ENCODE measurements at regions not wholly inside any gene's neighbourhood (a gene's known extent, or its start where the extent isn't known, plus 50 kb on each side); places are given as distances from the start of the nearest gene placed in this dataset.
"Not testable (repeated sequence)": the region's sequence is repeated elsewhere in the genome, so short reads cannot be mapped to it uniquely, and the experiment has no call there.

DNA sequence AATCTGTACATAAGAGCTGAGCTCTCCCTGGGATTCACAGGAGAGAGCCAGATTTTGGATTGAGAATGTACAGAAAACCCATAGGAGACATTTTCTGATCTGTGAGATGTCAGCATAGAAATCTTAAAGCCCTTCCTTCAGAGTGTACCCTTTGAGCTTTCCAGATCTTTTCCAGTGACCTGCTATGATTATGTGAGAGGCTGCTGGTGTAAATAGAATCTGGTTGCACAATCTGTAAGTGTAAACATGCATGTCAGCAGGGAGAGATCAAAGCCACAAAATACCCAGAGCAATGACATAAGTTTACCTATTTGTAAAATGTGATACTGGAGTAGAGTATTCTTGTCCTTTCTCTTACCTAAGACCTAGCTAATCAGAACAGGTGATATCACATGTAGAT lies 471.9 kb downstream of the FOXD4L5 start:
- not testable (repeated sequence) for DNase-seq (ENCODE audit: low read depth in 2 of 2)

DNA sequence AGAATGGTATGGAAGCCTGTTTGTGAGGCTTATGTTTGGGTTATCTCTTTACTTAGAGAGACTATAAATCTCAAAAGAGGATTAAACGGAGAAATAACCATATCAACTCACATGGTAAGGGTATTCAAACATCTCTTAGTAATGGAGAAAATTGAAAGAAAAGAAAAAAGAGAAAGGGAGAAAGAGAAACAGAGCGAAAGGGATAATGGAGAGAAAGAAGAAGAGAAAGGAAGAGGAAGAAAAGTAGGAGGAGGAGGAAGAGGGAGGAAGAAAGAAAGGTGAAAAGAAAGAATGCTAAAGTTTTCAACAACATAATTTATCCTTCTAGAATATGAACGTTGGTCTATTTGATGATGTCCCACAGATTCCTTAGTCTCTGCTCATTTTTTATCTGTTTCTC lies 506.3 kb downstream of the FOXD4L5 start:
- not testable (repeated sequence) for DNase-seq (ENCODE audit: low read depth in 2 of 2)

DNA sequence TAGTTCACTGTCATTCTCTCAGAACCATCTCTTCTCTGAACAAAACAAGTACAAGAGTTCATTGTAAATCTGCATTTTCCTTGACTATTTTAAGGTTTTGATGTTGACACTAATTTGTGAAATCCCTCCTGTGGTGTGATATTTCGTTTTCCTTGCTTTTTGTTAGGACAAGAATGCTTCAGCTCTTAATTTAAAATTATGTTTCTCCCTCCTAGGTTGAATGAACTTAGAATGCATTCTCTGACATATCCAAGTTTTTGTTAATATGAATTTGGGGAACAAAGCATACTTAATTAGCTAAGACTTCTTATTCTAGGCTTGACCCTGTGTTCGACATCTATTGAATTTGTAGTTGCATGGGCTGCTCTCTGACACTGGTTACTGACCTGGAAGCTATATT lies 508.7 kb downstream of the FOXD4L5 start:
- DNase-seq (ENCODE audit: low read depth in 2 of 2), result not testable (repeated sequence)

DNA sequence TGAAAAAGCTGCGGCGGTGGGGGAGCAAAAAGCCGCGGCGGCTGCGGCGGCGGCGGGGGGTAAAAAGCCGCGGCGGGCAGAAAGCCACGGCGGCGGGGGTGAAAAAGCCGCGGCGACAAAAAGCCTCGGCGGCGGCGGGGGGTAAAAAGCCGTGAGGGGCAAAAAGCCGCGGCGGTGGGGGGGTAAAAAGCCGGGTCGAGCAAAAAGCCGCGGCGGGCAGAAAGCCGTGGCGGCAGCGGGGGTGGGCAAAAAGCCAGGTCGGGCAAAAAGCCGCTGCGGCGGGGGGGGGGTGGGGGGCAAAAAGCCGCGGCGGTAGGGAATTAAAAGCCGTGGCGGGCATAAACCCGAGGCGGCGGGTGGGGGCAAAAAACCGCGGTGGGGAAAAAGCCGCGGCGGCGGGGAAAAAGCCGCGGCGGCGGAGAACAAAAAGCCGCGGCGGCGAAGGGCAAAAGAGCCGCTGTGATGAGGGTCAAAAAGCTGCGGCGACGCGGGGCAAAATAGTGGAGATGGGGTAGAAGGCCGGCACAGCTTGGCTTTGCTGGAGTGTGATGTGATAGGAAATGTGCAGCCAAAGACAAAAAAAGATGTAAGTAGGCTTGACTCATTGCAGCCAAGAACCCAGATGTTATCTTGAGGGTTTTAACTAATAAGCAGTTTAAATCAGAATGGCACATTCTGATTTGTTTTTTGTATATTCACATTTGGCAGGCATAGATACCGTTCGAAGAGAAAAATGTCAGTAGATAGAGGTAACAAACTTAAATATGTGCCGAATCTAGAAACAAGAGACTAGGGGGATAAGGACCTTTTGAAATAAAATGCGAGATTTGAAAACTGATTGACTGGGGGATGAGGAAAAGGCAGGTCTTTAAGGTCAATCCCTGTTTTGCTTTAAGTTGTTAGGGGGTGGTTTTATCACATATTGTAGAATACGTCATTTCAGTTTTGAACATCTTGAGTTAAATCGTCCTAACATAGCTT lies 509.9 kb downstream of the FOXD4L5 start:
- DNase-seq (ENCODE audit: low read depth in 2 of 2), result not testable (repeated sequence)

DNA sequence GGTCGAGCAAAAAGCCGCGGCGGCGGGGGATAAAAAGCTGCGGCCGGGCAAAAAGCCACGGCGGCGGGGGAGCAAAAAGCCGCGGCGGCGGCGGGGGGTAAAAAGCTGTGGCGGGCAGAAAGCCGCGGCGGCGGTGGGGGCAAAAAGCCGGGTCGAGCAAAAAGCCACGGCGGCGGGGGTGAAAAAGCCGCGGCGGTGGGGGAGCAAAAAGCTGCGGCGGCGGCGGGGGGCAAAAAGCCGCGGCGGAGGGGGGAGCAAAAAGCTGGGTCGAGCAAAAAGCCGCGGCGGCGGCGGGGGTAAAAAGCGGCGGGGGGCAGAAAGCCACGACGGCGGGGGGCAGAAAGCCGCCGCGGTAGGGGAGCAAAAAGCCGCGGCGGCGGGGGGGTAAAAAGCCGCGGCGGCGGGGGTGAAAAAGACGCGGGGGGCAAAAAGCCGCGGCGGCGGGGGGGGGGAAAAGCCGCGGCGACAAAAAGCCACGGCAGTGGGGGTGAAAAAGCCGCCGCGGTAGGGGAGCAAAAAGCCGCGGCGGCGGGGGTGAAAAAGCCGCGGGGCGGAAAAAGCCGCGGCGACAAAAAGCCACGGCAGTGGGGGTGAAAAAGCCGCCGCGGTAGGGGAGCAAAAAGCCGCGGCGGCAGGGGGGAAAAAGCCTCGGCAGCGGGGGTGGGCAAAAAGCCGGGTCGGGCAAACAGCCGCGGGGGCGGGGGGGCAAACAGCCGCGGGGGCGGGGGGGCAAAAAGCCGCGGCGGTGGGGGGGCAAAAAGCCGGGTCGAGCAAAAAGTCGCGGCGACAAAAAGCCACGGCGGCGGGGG lies 510.8 kb downstream of the FOXD4L5 start:
- DNase-seq (ENCODE audit: low read depth in 2 of 2), result peak in 1 of 2 donors; percentile 43

DNA sequence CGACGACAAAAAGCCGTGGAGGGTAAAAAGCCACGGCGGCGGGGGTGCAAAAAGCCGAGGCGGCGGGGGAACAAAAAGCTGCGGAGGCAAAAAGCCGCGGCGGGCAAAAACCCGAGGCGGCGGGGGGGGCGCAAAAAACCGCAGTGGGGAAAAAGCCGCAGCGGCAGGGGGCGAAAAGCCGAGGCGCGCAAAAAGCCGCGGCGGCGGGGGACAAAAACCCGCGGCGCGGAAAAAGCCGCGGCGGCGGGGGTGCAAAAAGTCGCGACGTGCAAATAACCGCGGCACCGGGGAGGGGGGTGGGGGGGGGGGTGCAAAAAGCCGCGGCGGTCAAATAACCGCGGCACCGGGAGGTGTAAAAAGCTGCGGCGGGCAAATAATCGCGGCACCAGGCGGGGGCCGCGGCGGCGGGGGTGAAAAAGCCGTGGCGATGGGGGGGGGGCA lies 511.5 kb downstream of the FOXD4L5 start:
- DNase-seq (ENCODE audit: low read depth in 2 of 2), result no peak

DNA sequence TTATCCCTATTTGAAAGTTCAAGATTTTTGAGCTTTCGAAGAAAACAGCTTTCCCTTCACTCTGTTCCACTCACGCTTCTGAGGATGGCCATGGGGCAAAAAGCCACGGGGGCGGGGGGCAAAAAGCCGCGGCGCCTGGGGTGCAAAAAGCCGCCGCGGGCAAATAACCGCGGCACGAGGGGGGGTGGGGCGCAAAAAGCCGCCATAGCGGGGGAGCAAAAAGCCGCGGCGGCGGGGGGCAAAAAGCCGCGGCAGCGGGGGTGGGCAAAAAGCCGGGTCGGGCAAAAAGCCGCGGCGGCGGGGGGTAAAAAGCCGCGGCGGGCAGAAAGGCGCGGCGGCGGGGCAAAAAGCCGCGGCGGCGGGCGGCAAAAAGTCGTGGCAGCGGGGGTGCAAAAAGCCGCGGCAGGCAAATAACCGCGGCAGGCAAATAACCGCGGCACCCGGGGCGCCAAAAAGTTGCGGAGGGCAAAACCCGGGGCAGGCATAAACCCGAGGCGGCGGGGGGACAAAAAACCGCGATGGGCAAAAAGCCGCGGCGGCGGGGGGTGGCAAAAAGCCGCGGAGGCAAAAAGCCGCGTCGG lies 512.2 kb downstream of the FOXD4L5 start:
- not testable (repeated sequence) for DNase-seq (ENCODE audit: low read depth in 2 of 2)

DNA sequence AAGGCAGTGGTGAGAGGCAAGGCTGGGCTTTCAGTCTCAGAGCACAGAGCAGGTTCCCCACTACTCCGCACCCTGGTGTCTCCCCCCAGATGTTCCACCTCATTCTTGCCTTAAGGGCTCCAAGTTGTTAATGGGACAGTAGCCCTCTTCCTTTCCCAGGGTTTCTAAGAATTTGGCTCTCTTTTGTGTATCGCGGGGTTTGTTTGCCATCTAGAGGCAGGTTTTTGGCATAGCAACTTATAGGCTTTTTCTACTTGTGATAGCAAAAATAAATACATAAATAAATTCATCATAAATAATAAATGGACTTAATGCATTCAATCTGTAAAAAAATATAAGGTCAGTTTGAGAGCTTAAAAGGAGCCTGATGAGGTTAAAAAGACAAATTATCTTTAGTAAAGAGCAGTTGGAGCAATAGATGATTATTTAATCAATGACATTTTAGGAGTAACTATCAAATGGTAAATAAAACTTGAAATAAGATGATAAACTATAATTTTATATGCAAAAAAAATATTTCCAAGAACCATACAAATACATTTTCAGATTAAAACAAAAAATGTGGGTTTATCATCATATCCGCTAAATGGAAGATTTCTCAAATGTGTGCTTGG lies 512.8 kb downstream of the FOXD4L5 start:
- not testable (repeated sequence) for DNase-seq (ENCODE audit: low read depth in 2 of 2)
